ENCODE measurements at regions not wholly inside any gene's neighbourhood (a gene's known extent, or its start where the extent isn't known, plus 50 kb on each side); places are given as distances from the start of the nearest gene placed in this dataset.

GRCh38 chr14:87800216-87800615 lies 192.8 kb downstream of the GALC start:
- ATAC-seq (replicated peaks) = no peak
- H3K36me3 Mint-ChIP-seq = no peaks in the 10 kb centered on the region
- peaks cover 6 to 10% of the 10 kb centered on the region in 2 donors for H3K9me3 Mint-ChIP-seq
- H3K4me3 Mint-ChIP-seq = no peak overlapping the region
- no peak for DNase-seq
- no peak overlapping the region for H3K27ac Mint-ChIP-seq
- peaks cover 2 to 8% of the 10 kb centered on the region in 2 donors for H3K4me1 Mint-ChIP-seq
- peaks cover 5 to 8% of the 10 kb centered on the region in 2 donors for H3K27me3 Mint-ChIP-seq

- H3K4me3 Mint-ChIP-seq = no peak overlapping the region
- H3K27ac Mint-ChIP-seq = no peak overlapping the region
- no peaks in the 10 kb centered on the region for H3K36me3 Mint-ChIP-seq
- H3K9me3 Mint-ChIP-seq = peaks cover 4% of the 10 kb centered on the region in 2 donors
- DNase-seq = no peak
- no peak for ATAC-seq (replicated peaks)
- H3K4me1 Mint-ChIP-seq = peaks cover 2% of the 10 kb centered on the region in 2 donors
- peaks cover 5 to 8% of the 10 kb centered on the region in 2 donors for H3K27me3 Mint-ChIP-seq
Measured at GRCh38 chr14:87799400-87799799, 193.6 kb downstream of the GALC start.

GRCh38 chr14:87797001-87797400 lies 196.0 kb downstream of the GALC start:
- no peak overlapping the region for H3K27ac Mint-ChIP-seq
- ATAC-seq (replicated peaks) (no peak), DNase-seq (no peak)
- peaks cover 4 to 8% of the 10 kb centered on the region in 2 donors for H3K27me3 Mint-ChIP-seq
- H3K4me3 Mint-ChIP-seq = no peak overlapping the region
- H3K9me3 Mint-ChIP-seq = peaks cover 3 to 4% of the 10 kb centered on the region in 2 donors
- H3K4me1 Mint-ChIP-seq = peaks cover 0 to 2% of the 10 kb centered on the region in 2 donors
- H3K36me3 Mint-ChIP-seq = no peaks in the 10 kb centered on the region

- DNase-seq (no peak), ATAC-seq (replicated peaks) (no peak)
- Mint-ChIP-seq H3K27me3 (peaks cover 0 to 7% of the 10 kb centered on the region in 2 donors), H3K4me3 (no peak overlapping the region), H3K4me1 (peaks cover 0 to 2% of the 10 kb centered on the region in 2 donors), H3K9me3 (peaks cover 3 to 4% of the 10 kb centered on the region in 2 donors), H3K36me3 (no peaks in the 10 kb centered on the region), H3K27ac (no peak overlapping the region)
Measured at GRCh38 chr14:87794561-87794960, 198.4 kb downstream of the GALC start.

- H3K36me3 Mint-ChIP-seq = no peaks in the 10 kb centered on the region
- no peak for ATAC-seq (replicated peaks)
- no peak overlapping the region for H3K4me3 Mint-ChIP-seq
- no peak for DNase-seq
- no peak overlapping the region for H3K27ac Mint-ChIP-seq
- H3K9me3 Mint-ChIP-seq = peaks cover 0 to 6% of the 10 kb centered on the region in 2 donors
- H3K27me3 Mint-ChIP-seq = no peaks in the 10 kb centered on the region
- H3K4me1 Mint-ChIP-seq = no peaks in the 10 kb centered on the region
Measured at GRCh38 chr14:87785897-87786296, 207.1 kb downstream of the GALC start.

GRCh38 chr14:87784386-87784785 lies 208.6 kb downstream of the GALC start:
- Mint-ChIP-seq H3K36me3 (no peaks in the 10 kb centered on the region), H3K4me1 (no peaks in the 10 kb centered on the region), H3K27ac (no peak overlapping the region), H3K4me3 (no peak overlapping the region), H3K9me3 (peaks cover 0 to 7% of the 10 kb centered on the region in 2 donors), H3K27me3 (no peaks in the 10 kb centered on the region)
- DNase-seq (no peak), ATAC-seq (replicated peaks) (no peak)

- DNase-seq (no peak), ATAC-seq (replicated peaks) (no peak)
- no peaks in the 10 kb centered on the region for H3K4me1 Mint-ChIP-seq
- no peak overlapping the region for H3K4me3 Mint-ChIP-seq
- H3K9me3 Mint-ChIP-seq = peaks cover 0 to 12% of the 10 kb centered on the region in 2 donors
- H3K27ac Mint-ChIP-seq = no peak overlapping the region
- no peaks in the 10 kb centered on the region for H3K36me3 Mint-ChIP-seq
- H3K27me3 Mint-ChIP-seq = no peaks in the 10 kb centered on the region
Measured at GRCh38 chr14:87783071-87783470, 209.9 kb downstream of the GALC start.

GRCh38 chr14:87772854-87773253 lies 220.1 kb downstream of the GALC start:
- Mint-ChIP-seq H3K27ac (no peak overlapping the region), H3K9me3 (peaks cover 0 to 4% of the 10 kb centered on the region in 2 donors), H3K4me3 (no peak overlapping the region), H3K4me1 (no peaks in the 10 kb centered on the region), H3K36me3 (no peaks in the 10 kb centered on the region), H3K27me3 (no peaks in the 10 kb centered on the region)
- ATAC-seq (replicated peaks) (no peak), DNase-seq (no peak)

- Mint-ChIP-seq H3K4me3 (no peak overlapping the region), H3K9me3 (peaks cover 4 to 6% of the 10 kb centered on the region in 2 donors), H3K4me1 (no peaks in the 10 kb centered on the region), H3K36me3 (no peaks in the 10 kb centered on the region), H3K27ac (no peak overlapping the region), H3K27me3 (no peaks in the 10 kb centered on the region)
- no peak for DNase-seq
- ATAC-seq (replicated peaks) = no peak
Measured at GRCh38 chr14:87767567-87767901, 225.4 kb downstream of the GALC start.

- H3K27me3 Mint-ChIP-seq = peaks cover 0 to 4% of the 10 kb centered on the region in 2 donors
- DNase-seq = no peak
- H3K9me3 Mint-ChIP-seq = peaks cover 15 to 16% of the 10 kb centered on the region in 2 donors
- no peak overlapping the region for H3K27ac Mint-ChIP-seq
- no peaks in the 10 kb centered on the region for H3K36me3 Mint-ChIP-seq
- no peak overlapping the region for H3K4me3 Mint-ChIP-seq
- no peaks in the 10 kb centered on the region for H3K4me1 Mint-ChIP-seq
- ATAC-seq (replicated peaks) = no peak
Measured at GRCh38 chr14:87758876-87759275, 234.1 kb downstream of the GALC start.

- no peak for DNase-seq
Measured at GRCh38 chr14:87756661-87757060, 236.3 kb downstream of the GALC start.

GRCh38 chr14:87754520-87755223 lies 238.3 kb downstream of the GALC start:
- no peak for ATAC-seq (replicated peaks)
- no peak for DNase-seq
- Mint-ChIP-seq H3K27me3 (peaks cover 0 to 4% of the 10 kb centered on the region in 2 donors), H3K36me3 (no peaks in the 10 kb centered on the region), H3K9me3 (peaks cover 4 to 8% of the 10 kb centered on the region in 2 donors), H3K4me3 (no peak overlapping the region), H3K4me1 (no peaks in the 10 kb centered on the region), H3K27ac (no peak overlapping the region)

More at GRCh38 chr14:87756661-87757060, 236.3 kb downstream of the GALC start:
- H3K4me1 Mint-ChIP-seq = no peaks in the 10 kb centered on the region
- no peak overlapping the region for H3K27ac Mint-ChIP-seq
- peaks cover 0 to 4% of the 10 kb centered on the region in 2 donors for H3K27me3 Mint-ChIP-seq
- no peaks in the 10 kb centered on the region for H3K36me3 Mint-ChIP-seq
- peaks cover 8 to 13% of the 10 kb centered on the region in 2 donors for H3K9me3 Mint-ChIP-seq
- no peak overlapping the region for H3K4me3 Mint-ChIP-seq
- no peak for ATAC-seq (replicated peaks)

GRCh38 chr14:87748558-87748957 lies 244.4 kb downstream of the GALC start:
- DNase-seq (no peak), ATAC-seq (replicated peaks) (no peak)
- no peak overlapping the region for H3K4me3 Mint-ChIP-seq
- no peaks in the 10 kb centered on the region for H3K4me1 Mint-ChIP-seq
- no peak overlapping the region for H3K27ac Mint-ChIP-seq
- no peaks in the 10 kb centered on the region for H3K9me3 Mint-ChIP-seq
- no peaks in the 10 kb centered on the region for H3K27me3 Mint-ChIP-seq
- no peaks in the 10 kb centered on the region for H3K36me3 Mint-ChIP-seq

- no peak for DNase-seq
- peak; percentile 62 to 63 for ATAC-seq (replicated peaks)
- Mint-ChIP-seq H3K4me1 (no peaks in the 10 kb centered on the region), H3K27me3 (no peaks in the 10 kb centered on the region), H3K9me3 (peaks cover 3 to 4% of the 10 kb centered on the region in 2 donors), H3K27ac (no peak overlapping the region), H3K36me3 (no peaks in the 10 kb centered on the region), H3K4me3 (no peak overlapping the region)
Measured at GRCh38 chr14:87745507-87746118, 247.4 kb downstream of the GALC start.
